ENCODE measurements at regions not wholly inside any gene's neighbourhood (a gene's known extent, or its start where the extent isn't known, plus 50 kb on each side); places are given as distances from the start of the nearest gene placed in this dataset.
"Not testable (repeated sequence)": the region's sequence is repeated elsewhere in the genome, so short reads cannot be mapped to it uniquely, and the experiment has no call there.

GRCh38 chr4:11869191-11869870, 440.6 kb upstream of the HS3ST1 start:
- no peak for DNase-seq (ENCODE audit: low read depth)

- DNase-seq (ENCODE audit: low read depth) = no peak
Observed at GRCh38 chr4:11866391-11866790, 437.7 kb upstream of the HS3ST1 start.

DNA sequence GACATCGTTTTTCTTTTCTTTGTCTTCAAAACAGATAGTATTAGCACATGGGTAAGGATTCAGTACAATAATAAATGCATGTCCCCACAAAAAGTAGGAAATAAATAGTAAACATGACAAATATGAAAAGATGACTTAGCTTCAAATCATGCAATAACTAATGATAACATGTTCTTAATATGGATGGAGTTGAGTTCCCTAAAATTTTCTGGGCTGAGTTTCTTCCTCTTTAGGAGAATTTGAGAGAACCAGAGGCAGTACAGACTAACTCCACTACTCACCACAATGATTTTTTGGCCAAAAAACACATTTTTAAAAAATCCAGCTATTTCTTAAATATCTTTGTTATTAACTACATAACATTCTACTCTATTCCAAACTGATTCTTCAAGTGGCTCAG, 432.3 kb upstream of the HS3ST1 start:
- no peak for DNase-seq (ENCODE audit: low read depth)

DNA sequence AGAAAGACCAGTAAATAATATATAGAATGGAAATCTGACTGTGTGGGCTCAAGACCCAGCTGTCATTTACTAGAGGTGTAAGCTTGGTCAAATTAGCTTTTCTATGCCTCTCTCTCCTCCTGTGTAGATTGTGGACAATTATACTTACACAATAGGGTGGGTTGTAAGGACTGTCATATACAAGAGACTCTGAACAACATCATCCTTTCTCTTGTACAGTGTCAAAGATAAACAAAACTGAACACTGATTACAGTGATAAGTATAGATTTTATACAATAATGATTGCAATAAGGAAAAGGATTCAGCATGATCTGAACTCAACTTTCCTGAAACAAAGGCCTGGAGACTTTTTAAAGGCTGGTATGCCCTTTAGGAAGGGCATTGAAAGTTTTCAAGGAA, 429.2 kb upstream of the HS3ST1 start:
- no peak for DNase-seq (ENCODE audit: low read depth)

- no peak for DNase-seq (ENCODE audit: low read depth)
Observed at GRCh38 chr4:11847167-11847566, 418.5 kb upstream of the HS3ST1 start.

GRCh38 chr4:11843927-11844326, 415.2 kb upstream of the HS3ST1 start:
- DNase-seq (ENCODE audit: low read depth) = no peak

GRCh38 chr4:11843340-11843739, 414.6 kb upstream of the HS3ST1 start:
- no peak for DNase-seq (ENCODE audit: low read depth)

DNA sequence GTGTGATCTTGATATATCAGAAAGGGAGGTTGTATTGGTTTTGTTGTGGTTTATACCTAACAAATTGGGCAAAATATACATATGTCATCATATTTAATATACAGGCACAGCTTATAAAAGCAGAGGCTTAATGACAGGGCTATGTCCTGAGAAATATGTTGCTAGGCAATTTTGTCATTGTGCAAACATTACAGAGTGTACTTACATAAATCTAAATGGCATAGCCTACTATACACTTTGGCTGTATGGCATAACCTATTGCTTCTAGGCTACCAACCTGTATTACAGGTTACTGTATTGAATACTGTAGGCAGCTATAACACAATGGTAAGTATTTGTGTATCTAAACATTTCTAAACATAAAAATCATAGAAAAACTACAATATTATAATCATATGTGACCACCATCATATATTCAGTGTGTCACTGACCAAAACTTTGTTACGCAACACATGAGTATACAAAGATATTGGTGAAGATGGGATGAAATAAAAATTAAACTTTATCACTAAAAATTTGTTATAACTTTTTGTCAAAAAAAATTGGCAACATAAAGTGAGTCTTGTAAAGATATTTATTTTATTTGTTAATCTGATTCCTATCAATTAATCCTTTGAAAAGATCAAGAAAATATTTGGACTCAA, 414.0 kb upstream of the HS3ST1 start:
- no peak for DNase-seq (ENCODE audit: low read depth)

DNA sequence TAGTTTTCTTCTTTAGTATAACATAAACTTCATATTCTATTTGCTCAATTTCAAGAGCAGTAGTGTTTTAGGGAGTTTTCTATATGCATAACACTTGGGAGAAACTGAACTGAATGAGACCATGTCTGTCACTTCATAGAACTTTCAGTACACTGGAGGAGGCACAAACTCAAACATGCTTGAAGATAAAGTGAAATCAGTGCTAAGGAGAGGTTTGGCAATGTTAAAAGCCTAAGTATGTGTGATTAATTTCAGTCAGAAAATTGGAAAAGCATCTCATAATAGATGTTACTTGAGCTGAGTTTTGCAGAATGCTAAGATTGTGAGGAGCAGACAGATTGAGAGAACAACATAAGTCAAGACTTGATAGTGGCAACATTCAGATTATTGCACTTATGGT, 411.2 kb upstream of the HS3ST1 start:
- DNase-seq (ENCODE audit: low read depth) = no peak

- no peak for DNase-seq (ENCODE audit: low read depth)
Observed at GRCh38 chr4:11831739-11832138, 403.0 kb upstream of the HS3ST1 start.

DNA sequence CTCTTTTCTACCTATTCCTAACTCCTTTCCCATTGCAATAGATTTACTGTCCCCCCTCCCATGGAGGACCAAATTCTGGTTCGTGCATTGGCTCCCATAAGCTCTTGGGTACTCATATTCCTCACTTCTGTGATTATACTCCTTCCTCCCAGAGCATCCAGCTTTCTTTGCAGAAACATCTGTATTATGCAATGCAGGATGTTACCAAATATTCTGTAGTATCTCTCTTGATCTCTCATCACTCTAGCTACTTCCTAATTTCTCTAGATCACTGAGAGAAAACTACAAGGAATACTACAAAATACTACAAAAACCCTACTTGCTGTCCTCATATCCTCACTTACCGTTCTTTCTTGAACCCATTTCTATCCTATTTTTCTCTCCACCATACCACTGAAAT, 395.9 kb upstream of the HS3ST1 start:
- no peak for DNase-seq (ENCODE audit: low read depth)

GRCh38 chr4:11821772-11822430, 393.2 kb upstream of the HS3ST1 start:
- no peak for DNase-seq (ENCODE audit: low read depth)

GRCh38 chr4:11817088-11817487, 388.4 kb upstream of the HS3ST1 start:
- no peak for DNase-seq (ENCODE audit: low read depth)

DNA sequence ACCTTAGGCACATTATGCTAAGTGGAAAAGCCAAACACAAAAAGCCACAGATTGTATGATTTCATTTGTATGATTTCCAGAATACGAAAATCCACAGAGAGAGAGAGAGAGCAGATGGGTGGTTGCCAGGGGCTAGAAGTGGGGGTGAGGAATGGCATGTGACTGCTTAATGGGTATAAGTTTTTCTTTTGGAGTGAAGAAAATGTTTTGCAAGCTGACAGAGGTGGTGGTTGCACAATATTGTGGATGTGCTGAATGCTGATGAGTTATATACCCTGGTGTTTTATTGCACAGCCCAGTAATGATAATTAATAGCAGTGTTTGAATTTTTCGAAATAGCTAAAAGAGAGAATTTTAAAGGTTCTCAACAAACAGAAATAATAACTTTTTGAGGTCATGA, 386.1 kb upstream of the HS3ST1 start:
- no peak for DNase-seq (ENCODE audit: low read depth)

DNA sequence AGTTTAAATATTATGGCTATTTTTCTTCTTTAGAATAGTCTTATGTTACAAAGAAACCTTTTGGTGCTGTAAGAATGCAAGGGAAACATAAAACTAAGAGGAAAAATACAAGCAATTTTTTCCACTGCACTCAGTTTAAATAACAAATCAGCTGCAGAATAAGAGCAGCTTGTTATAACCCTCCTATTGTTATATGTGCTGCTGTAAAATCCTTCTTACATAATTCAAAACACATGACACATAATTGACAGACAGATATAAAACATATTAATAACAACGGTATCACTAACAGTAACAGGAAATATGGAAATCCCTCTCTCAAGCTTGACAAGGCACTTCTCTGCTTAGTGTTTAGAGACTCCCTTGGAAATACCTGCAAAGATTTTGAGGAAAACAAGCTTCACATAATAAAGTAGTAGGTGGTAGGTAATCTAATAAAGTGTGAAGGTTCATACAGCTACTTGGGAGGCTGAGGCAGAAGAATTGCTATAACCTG, 385.3 kb upstream of the HS3ST1 start:
- DNase-seq (ENCODE audit: low read depth) = no peak

DNA sequence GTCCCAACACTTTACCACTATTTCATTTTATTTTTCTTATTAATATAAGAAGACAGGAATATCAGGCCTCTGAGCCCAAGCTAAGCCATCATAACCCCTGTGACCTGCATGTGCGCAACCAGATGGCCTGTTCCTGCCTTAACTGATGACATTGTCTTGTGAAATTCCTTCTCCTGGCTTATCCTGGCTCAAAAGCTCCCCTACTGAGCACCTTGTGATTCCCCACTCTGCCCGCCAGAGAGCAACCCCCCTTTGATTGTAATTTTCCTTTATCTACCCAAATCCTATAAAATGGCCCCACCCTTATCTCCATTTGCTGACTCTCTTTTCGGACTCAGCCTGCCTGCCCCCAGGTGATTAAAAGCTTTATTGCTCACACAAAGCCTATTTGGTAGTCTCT, 382.8 kb upstream of the HS3ST1 start:
- not testable (repeated sequence) for DNase-seq (ENCODE audit: low read depth)

DNA sequence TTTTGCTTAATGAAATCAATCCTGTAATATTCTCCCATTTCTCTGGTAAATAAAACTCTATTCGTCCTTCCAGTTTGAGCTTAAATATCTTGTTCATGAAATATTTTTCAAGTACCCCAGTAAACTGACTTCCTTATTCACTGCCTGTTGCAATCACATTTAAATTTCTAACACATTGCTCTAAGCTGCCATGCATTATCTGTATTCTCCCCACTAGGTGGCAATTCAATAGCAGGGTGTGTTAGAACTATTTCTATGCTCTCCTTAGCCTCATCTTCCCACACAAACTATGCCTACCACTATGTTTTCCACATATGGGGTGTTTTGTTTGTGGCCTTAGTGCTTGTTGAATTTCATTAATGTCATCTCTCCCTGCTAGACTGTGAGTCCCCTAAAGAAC, 377.1 kb upstream of the HS3ST1 start:
- no peak for DNase-seq (ENCODE audit: low read depth)

GRCh38 chr4:11801466-11802446, 373.1 kb upstream of the HS3ST1 start:
- DNase-seq (ENCODE audit: low read depth) = no peak

DNA sequence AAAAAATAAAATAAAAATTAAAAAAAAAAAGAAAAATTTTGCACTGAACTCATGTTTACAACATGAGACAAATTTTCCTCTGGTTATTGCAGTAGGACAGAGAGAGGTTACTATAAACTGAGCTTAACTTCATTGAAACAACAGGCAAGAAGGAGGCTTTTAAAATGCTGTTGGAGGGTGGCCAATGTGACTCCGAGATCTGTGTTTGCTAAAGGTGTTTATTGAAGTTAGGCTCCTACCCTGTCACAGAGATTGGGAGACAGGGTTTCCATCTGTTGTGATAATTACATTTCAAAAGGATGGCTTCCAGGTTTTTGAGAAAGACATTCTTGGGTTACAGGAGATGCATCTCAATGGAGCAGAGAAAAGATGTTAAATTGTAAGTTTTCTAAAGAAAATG, 370.5 kb upstream of the HS3ST1 start:
- DNase-seq (ENCODE audit: low read depth) = no peak

GRCh38 chr4:11791797-11792196, 363.1 kb upstream of the HS3ST1 start:
- DNase-seq (ENCODE audit: low read depth) = no peak

DNA sequence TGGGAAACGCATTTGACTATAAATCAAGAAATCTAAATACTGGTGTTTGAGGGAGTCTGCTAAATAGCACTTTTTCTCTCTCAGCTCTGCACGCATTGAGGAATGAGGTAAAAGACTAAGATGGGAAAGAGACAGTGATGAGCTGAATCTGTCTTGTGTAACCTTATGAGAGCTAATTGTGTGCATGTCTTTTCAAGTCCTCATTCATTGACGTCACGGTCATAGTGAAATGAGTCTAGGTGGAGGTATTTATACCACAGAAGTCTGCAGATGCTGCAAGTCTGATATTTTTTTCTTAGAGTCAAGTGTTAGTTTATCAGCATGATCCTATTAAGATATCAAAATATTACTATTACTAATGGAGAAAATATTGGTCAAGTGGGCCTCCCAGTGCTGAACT, 361.5 kb upstream of the HS3ST1 start:
- DNase-seq (ENCODE audit: low read depth) = no peak

GRCh38 chr4:11783588-11783987, 354.9 kb upstream of the HS3ST1 start:
- no peak for DNase-seq (ENCODE audit: low read depth)
